Neural cell (in vitro differentiated cells): ENCODE measurements at regions not wholly inside any gene's neighbourhood (a gene's known extent, or its start where the extent isn't known, plus 50 kb on each side); places are given as distances from the start of the nearest gene placed in this dataset.

ENCODE experiments used
- CTCF ChIP-seq: fragments of 450-650 bp; IDR thresholded peaks from 2 replicates; pipeline ENCODE4 v1.5.1; 2014; ENCODE audit warnings: antibody characterized with exemption, mild to moderate bottlenecking, moderate library complexity; ENCODE audit not compliant: poor library complexity, severe bottlenecking
- EP300 ChIP-seq: fragments of 450-650 bp; conservative IDR thresholded peaks from 2 replicates; pipeline ENCODE4 v1.6.1; 2014; ENCODE audit warnings: antibody characterized with exemption, mild to moderate bottlenecking, moderate library complexity; ENCODE audit not compliant: poor library complexity, severe bottlenecking
- EZH2 ChIP-seq: fragments of 200-600, 300-800 bp; shearing (Covaris generic), sonication (generic); IDR thresholded peaks from 2 replicates; pipeline ENCODE4 v1.6.1; 2014; ENCODE audit warnings: antibody characterized with exemption, low read length, borderline replicate concordance, mild to moderate bottlenecking; ENCODE audit not compliant: insufficient read depth, poor library complexity, severe bottlenecking
- MXI1 ChIP-seq: fragments of 450-650 bp; conservative IDR thresholded peaks from 2 replicates; pipeline ENCODE4 v1.6.1; 2014; ENCODE audit warnings: antibody characterized with exemption, mild to moderate bottlenecking; ENCODE audit not compliant: poor library complexity, severe bottlenecking
- POLR2AphosphoS5 ChIP-seq: IDR thresholded peaks from 2 replicates; pipeline ENCODE4 v1.6.1; 2012
- RAD21 ChIP-seq: fragments of 450-650 bp; conservative IDR thresholded peaks from 2 replicates; pipeline ENCODE4 v1.6.1; 2014; ENCODE audit warnings: antibody characterized with exemption, mild to moderate bottlenecking, moderate library complexity
- REST ChIP-seq: IDR thresholded peaks from 2 replicates; pipeline ENCODE4 v1.6.1; 2012; ENCODE audit warnings: borderline replicate concordance
- SMC3 ChIP-seq: fragments of 450-650 bp; conservative IDR thresholded peaks from 2 replicates; pipeline ENCODE4 v1.6.1; 2014; ENCODE audit warnings: antibody characterized with exemption, mild to moderate bottlenecking, moderate library complexity; ENCODE audit not compliant: poor library complexity
- TAF1 ChIP-seq: IDR thresholded peaks from 2 replicates; pipeline ENCODE4 v1.6.1; 2012; ENCODE audit warnings: low read depth

- TF ChIP-seq CTCF (no peak), REST (no peak), EZH2 (no peak), TAF1 (no peak), POLR2AphosphoS5 (no peak), EP300 (no peak), RAD21 (no peak), SMC3 (no peak), MXI1 (no peak)
These were observed 1459.9 kb downstream of the PCDH7 start for GRCh38 chr4:32180086-32180485.
